SK-MEL-5 (cell line): ENCODE measurements at regions not wholly inside any gene's neighbourhood (a gene's known extent, or its start where the extent isn't known, plus 50 kb on each side); places are given as distances from the start of the nearest gene placed in this dataset.

Experiments used
- DNase-seq: peaks from one replicate; pipeline ENCODE4 v3.0.0-alpha.2; 2016; ENCODE audit warnings: low read depth, low spot score
- in situ Hi-C: cut with HindIII; loops from 2 replicates; pipeline ENCODE4 v1.10.0; 2016; ENCODE audit warnings: low sequenced_read_pairs, high pct_unique_total_duplicates, low pct_unique_long_range_greater_than_20kb

DNA sequence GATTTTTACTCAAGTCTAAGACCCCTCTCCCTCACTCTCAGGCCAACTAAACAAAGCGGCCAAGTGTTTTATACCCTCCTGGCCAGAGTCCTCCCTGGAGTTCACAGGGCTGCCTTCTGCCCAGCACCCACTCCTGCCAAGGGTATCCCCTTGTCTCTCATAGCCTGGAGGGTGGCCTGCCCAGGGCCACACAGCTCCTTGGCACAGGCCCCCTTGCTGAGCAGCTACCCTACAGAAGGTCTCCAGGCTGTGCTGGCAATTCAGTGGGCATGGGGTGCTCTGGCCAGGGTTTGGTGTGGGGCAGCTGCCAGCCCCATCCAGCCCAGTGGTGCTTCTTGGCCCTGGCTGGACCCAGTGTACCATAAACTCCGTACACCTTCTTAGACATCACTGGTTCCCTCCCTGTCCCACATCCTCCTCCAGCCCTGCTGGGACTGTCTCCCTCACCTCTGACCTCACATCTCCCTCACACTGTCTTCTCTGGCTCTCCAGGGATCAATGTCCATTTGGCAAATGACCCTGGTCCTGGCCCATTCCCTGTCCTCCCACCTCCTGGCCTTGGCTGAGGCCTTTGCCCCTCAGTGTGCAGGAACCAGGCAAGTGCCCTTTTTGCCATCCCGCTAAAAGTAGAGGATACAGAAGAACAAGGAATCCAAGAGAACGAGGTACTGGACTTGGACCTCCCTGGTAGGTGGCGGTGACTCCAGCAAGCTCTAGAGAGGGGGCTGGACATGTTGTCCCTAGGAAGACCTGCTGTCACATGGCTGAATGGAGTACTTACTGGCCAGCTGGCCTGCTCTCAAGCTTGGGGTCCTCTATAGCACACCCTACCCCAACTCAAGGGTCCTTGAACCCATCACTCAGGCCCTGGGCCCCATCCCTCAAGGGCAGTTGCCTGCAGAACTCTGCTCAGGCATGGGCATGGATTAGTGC lies 50.0 kb upstream of the TRPM1 start:
- in situ Hi-C loops = no loop called here
- no peak for DNase-seq

DNA sequence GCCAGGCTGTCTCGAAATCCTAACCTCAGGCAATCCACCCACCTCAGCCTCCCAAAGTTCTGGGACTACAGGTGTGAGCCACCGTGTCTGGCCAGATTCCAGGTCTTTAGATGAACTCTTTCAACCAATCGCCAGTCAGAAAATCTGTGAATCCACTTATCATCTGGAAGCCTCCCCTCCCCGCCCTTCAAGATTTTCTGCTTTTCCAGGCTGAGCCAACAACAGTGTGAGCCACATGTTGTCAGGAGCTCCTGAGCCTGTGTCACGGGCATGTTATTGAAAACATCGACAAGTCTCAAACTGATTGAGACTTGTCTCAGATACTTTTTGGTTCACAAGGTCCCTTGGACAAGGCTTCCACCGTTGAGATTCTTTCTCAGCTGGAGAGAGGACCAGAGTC lies 52.0 kb upstream of the TRPM1 start:
- in situ Hi-C loops = no loop called here
- DNase-seq = no peak

DNA sequence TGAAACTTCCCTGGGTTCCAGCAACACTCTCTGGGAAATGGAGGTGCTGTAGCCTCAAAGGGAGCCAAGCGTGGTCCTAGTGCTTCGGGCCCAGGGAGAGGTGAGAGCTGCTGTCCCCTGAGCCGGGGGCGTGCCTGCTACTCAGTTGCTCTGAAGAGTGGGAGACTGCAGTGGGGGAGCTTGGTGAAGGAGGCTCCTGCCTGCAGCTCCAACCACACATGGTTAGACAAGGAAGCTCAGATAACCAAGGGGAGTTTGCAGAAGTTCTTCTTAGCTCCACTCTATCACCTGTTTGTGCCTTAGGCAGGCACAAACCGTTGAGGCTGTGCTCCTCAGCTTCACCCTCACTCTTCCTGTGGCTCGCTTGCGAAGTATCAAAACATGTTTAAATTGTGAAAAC lies 53.6 kb upstream of the TRPM1 start:
- in situ Hi-C loops = no loop called here
- no peak for DNase-seq

DNA sequence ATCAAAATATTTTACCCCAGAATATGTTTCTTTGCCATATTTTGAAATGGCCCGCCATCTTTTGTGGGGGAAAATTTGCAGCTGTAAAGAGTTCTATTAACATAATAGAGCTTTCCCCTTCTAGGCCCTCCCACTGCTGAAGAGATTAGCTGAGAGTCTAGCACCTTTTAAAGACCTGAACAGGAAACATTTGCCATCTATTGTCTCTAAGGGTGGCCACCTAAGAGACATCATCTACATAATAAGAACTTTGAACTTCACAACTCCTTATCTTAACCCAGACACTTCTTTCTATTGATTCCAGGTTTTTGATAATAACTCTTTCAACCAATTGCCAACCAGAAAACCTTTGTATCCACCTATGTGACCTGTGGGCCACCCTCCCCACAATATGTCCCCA lies 54.7 kb upstream of the TRPM1 start:
- in situ Hi-C loops = no loop called here
- DNase-seq = no peak

DNA sequence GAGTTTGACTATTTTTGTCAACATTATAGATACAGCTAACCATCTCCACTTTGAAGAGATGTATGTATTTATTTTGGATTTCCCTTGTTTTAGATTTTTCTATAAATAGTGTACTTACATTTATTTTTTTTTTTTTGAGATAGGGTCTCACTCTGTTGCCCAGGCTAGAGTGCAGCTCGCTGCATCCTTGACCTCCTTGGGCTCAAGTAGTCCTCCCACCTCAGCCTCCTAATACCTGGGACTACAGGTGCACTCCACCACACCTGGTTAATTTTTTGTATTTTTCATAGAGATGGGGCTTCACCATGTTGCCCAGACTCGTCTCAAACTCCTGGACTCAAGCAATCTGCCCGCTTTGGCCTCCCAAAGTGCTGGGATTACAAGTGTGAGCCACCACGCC lies 55.3 kb upstream of the TRPM1 start:
- no peak for DNase-seq
- in situ Hi-C loops = no loop called here

DNA sequence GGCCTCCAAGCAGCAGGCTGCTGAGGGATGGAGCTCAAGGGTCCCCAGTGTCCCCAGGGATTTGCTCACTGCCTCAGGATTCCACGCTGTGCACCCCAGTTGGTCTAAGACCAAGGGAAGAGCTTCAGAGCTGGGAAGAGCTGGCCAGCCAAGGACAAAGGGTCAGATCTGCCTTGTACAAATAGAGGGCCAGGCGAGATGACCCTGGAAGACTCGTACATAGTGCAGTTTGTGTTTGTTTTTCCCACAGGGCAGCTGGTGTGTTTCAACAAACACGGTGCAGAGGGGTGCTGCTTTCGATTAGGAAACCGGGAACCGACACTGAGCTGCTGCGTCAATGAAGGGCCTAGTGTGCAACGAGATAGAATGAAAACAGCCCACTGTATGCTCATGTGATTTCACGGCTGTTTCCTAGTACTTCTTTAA lies 56.1 kb upstream of the TRPM1 start:
- peak; percentile 55 for DNase-seq
- in situ Hi-C loops = no loop called here

DNA sequence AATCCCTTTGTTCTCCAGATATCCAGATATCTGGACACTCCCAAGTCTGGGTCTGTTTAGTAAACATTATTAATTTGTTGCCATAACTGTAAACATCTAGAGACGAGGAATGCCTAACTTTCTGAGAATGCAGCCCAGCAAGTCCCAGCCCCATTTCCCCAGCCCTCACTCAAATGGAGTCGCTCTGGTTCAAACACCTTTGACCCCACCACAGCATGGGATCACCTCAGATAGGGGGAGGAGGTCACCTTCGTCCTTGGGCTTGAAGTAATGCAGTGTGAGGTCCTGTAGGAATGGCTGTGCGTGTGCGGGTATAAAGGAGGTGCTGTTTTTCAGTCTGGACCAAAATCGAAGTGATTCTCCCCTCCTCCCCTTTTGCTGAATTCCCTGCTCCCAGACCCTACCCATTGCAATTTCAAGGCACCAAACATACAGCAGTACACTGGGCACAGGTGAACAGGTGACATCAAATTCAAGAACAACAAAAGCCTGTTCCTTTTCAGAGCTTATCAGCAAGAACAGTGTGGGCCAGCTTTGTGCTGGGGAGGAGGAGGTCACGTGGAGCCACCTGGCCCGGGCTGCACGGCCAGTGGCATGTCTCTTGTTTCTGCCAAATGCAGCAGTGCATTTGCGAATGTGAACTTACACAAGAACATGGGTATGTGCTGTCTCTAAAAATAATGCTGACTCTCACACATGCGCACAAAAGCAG lies 57.5 kb upstream of the TRPM1 start:
- DNase-seq = no peak
- in situ Hi-C loops = no loop called here

DNA sequence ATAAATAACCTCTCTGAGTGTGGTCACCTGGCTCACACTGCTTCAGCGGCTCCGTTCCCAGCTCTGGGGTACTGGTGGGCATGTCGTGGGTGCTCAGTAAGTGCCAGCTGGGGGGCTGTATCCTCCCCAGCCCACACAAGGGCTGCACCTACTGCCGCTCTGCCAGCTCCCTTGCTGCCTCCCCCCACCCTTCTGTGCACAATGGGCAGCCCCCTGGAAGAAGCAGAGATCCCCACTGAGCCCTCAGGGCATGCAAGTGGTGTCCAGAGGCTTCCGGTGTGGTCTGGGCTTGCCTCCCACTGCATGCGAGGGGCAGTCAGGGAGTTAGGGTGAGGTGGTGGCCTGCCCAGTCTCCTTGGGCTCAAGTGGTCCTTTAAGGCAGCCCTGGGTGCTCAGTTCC lies 58.3 kb upstream of the TRPM1 start:
- in situ Hi-C loops = no loop called here

DNA sequence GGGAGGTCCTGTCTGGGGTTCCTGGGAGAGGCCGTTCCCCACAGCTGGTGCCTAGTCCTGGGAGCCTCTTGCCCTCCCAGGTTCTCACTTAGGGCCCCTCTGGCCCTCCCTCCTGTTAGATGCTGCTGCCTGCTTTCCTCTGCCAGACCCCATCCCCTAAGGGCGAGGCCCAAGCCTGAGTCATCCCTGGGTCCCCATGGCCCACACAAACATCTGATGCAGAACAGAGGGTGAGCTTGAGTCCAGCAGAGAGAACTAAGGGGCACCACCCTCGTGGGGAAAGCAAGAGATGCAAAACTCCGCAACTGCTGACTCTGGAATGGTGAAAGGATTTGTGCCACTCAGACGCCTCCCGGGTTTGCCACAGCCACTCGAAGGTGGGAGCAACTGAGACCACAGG lies 58.8 kb upstream of the TRPM1 start:
- DNase-seq = no peak

More for the DNA sequence above, 58.3 kb upstream of the TRPM1 start:
- no peak for DNase-seq

DNA sequence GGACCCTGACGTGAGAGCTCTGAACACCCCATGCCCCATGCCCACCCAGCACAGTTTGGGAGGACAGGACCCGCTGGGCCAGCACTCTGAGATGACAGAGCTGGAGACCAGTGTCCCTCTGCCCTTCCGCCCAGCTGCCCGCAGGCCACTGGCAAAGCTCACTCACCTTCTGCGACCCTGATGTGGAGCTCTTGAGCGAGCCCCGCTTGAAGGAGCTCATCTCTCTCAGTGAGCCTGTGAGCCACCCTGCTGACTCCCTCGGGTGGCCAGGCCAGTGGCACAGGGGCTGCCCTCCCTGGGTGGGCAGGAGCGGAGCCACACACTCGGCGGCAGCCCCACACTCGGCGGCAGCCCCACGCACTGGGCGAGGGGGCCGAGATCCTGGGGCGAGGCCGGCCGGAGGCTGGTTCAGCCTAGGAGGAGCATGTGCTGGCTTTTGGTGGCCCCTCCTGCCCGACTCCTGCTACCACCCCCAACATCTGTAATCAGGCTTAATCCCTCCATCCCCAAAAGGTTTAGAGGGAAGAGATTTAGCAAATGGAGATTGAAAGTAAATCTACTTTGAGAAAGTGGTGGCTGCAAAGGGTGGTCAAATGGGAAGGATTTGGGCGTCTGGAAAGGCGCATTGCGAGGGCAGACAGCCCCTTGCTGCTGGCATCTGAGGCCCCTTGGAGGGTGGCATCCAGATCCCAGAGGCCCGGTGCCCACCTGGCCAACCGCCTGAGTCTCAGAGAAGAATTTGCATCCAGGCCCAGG lies 59.4 kb upstream of the TRPM1 start:
- no peak for DNase-seq
- in situ Hi-C loops = no loop called here

More for the DNA sequence above, 58.8 kb upstream of the TRPM1 start:
- in situ Hi-C loops = no loop called here

DNA sequence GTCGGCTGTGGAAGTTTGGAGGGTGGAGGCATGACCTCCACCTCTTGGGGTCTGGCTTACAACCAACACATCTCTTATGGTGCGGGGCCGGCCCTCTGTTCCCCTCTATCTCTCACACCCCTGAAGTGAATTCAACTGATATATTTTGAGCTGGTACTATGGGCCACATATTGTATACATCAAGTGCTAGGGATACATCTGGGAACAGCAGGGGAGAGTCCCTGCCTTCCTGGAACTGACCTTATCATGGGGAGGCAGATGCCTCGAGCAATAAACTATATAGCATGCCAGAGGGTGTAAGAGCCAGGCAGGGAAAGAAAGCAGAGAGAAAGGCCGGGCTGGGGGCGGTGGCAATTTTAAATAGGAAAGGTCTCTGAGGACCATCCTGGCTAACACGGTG lies 60.4 kb upstream of the TRPM1 start:
- in situ Hi-C loops = no loop called here

DNA sequence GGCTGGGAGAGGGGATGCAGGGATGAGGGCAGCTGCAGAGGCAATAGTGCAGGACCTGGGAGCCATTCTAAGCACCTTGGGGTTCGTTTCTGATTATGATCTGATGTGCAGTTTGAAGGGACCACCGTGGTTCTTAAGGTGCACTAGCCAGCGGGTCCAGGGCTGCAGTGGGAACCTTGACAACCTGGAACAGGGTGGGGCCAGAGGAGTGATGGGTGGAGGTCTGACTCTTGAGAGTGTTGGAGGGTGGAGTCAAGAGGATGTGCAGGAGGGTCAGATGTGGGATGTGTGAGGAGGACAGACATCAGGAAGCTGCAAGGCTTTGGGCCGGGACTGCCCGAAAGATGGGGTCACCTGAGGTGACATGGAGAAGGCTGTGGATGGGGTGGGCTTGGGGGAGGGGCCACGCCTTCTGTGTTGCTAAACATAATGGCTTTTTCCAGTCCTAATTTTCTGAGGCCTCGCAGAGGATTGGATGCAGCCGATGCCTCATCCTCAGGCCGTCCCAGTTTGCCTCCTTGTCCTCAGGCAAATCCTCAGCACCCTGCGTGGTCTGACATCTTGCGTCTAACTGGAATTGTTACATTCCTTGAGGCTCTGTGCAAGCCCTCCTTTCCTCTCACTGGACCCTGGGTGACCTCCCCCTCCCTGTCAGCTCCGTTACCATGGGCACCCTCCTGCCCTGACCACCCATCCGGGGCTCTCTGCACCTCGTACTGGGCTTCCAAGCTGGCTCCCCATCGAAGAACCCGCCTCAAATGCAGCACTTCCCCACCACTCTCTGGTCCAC lies 61.4 kb upstream of the TRPM1 start:
- DNase-seq = no peak
- in situ Hi-C loops = no loop called here

More for the DNA sequence above, 60.4 kb upstream of the TRPM1 start:
- DNase-seq = no peak

DNA sequence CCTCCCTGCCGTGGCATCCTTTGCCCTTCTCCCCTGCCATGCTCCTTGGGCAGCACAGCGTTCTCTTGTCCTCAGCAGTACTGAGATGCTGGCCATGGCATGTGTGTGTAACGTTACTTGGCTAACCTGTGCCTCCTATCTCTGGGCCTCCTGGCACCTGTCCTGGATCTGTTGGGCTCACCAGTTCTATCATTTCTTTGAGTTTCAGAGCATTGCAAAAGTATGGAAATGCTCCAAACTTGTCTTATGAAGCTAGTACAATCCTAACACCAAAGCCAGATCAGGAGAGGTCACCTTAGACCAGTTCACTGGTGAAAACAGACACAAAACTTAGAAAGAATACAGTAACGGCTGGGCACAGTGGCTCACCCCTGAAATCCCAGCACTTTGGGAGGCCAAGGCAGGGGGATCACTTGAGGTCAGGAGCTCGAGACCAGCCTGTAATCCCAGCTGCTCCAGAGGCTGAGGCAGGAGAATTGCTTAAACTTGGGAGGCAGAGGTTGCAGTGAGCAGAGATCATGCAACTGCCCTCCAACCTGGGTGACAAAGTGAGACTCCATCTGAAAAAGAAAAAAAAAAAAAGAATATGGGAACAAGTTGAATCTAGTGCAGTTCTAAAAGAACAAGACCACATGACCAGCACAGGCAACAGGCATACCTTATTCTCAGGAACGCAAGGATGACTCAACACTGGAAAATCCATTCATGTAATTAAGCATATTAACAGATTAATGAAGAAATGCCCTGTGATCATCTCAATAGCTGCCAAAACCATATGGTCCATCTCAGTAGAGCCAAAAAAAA lies 62.4 kb upstream of the TRPM1 start:
- in situ Hi-C loops = no loop called here
- DNase-seq = peak; percentile 1

DNA sequence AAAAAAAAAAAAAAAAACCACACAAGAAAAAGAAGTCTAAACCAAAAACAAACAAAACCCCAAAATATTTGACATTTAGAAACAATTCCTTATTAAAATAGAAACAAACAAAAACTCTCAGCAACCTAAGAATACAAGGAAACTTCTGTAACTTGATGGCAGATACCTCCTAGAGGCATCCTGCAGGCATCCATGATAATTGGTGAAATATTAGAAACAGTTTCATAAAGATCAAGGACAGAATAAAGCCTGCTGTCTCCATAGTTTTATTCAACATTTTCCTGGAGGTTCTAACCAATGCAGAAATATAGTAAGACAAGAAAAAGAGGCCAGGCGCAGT lies 63.0 kb upstream of the TRPM1 start:
- DNase-seq = no peak
- in situ Hi-C loops = no loop called here

DNA sequence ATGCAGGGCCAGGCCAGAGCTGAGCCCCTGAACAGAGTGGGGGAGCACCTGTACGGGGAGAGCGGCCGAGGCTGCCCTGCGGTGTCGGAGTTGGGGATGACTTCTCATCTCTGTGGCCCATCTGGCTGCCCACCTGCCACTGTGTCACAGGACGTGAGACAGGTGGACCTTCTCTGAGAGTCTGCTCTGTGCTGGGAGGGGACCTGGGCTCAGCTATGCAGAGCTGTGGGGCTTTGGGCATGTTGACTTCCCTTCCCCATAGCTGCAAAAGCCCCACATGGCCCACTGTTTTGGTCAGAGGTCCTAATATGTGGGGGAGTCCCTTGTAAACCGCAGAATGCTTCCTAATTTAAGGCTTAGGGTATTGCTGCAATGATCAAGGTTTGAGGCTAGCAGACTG lies 68.0 kb upstream of the TRPM1 start:
- no peak for DNase-seq
- in situ Hi-C loops = no loop called here

DNA sequence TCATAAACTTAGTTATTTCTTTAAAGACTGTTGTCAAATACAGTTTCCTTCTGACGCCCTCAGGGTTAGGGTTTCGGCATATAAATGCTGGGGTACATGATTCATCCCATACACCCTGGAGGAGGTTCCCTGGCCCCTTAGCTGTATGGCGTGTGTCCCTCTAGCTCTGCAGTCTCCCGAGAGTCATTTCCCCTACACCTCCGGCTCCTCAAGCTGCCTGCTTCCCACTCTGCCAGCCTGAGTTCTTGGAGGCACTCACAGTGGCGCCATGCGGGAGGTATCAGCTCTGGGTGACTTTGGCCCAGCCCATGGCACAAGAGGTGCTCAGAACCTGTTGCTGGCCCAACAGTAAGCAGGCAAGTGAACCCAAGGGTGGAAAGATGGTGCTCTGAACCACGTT lies 70.2 kb upstream of the TRPM1 start:
- no peak for DNase-seq
- in situ Hi-C loops = no loop called here

DNA sequence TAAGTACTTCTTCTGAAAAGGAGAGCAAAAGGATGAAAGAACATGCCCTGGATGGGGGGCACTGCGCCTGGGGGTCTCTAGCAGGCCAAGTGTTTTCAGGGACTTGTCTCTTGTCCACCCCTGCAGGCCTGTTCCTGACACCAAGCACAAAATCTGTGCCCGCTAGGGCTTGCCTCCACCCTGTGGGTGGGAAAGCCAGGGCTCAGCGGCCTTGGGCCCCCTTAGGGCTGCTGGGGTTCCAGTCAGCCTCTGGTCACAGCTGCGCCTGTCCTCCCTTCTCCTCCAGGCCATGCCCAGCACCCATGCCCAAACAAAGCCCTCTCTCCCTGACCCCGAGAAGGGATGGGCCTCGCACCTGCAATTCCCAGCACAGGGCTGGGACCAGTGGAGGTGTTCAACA lies 71.1 kb upstream of the TRPM1 start:
- in situ Hi-C loops = no loop called here
- no peak for DNase-seq
